GM20000 (cell line): ENCODE measurements at regions not wholly inside any gene's neighbourhood (a gene's known extent, or its start where the extent isn't known, plus 50 kb on each side); places are given as distances from the start of the nearest gene placed in this dataset.

Source experiments
- DNase-seq: peaks from one replicate; pipeline ENCODE4 v3.0.0; 2012; ENCODE audit warnings: low spot score
- CTCF ChIP-seq: IDR thresholded peaks from 2 replicates; pipeline ENCODE4 v1.5.1; 2012; ENCODE audit warnings: mild to moderate bottlenecking, control low read depth; ENCODE audit errors: extremely low read depth, missing control alignments

- TF ChIP-seq CTCF, result no peak
- DNase-seq, result no peak
These were observed 129.9 kb upstream of the TAC1 start for GRCh38 chr7:97601931-97602457.

DNA sequence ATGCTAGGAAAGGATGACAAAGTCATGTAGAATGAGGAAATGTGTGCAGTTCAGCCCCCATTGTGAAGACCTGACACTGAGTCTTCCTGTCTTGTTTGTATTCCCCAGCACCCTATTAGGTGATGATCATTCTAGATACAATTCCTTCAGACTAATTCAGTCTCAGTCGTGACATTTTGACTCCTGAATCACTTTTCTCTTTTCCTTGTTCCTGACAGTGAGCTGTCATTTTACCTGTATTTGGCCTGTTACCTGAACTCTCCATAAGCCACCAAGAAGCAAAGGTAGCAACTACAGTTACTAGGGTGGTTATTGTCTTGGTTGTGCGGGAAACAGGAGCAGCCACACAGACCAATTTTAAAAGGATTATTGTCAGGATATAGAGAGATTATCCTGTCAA is 111.4 kb upstream of the TAC1 start:
- TF ChIP-seq CTCF, result no peak
- DNase-seq, result no peak

DNA sequence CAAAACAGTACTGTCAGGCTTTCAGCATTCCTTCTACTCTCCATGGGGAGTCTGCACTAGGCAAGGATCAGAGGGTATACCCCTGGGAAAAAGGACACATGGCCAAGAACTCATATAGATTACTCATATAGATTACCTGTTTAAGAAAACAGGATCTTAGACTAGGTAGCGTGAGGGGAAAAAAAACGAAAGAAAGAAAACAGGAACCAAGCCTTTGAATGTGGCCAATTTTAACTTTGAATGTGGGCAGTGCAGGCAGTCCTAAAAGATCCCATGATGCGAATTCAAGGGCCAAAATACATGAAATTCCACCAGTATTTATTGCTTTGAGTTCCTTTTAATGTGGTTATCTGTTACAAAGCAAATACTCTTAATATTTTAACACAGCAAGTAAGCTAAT is 108.6 kb upstream of the TAC1 start:
- TF ChIP-seq CTCF, result no peak
- DNase-seq, result peak; percentile 20

DNA sequence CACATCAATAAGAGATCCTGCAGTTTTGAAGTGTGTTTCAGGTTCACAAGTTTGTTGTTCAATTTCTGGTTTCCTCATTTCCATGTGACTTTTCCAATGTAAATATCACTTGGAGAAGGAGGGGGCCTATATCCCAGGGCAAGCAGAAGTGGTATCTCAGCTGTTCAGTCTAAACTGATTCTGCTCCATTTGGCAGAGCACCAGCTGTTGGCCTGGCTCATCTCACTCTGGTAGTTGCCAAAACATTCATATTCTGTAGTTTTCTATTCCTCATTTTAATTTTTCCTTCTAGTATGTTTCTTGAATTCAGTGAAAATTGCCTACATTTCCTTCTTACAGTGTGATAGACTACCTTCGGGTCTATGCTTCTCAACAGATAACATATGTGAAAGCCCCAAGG is 101.8 kb upstream of the TAC1 start:
- no peak for TF ChIP-seq CTCF
- DNase-seq, result no peak

- no peak for TF ChIP-seq CTCF
- no peak for DNase-seq
These were observed 96.3 kb upstream of the TAC1 start for GRCh38 chr7:97635622-97636021.

GRCh38 chr7:97639036-97639435 is 92.8 kb upstream of the TAC1 start:
- DNase-seq, result no peak
- TF ChIP-seq CTCF, result no peak

DNA sequence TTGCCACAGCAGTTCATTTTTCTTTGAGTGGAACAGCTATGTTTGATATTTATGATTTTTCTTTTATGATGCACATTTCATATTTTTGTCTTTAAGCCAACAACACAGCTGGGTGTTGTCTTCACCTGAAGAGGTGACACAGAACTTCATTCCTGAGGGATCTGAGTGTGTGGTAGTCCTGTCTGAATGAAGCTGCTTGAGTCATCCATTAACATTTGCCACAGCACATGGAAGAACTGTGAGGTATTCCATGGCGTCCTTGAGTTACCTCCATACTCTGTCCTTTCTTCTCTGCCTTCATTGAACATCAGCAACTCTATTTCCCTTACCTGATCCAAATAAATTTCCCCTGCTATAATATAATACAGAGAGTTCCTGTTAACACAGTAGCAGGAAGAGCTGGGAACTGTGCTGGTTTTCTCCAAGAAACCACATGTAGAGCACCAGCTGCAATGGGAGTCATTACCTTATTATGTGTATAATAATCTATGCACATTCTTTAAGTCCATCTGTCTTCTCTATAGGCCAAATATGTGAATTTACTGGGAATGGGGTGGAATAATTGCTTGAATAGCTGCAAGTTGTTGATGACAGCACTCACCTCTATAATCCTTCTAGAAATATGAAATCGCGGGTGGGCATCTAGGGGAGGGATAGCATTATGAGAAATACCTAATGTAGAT is 72.4 kb upstream of the TAC1 start:
- no peak for TF ChIP-seq CTCF
- DNase-seq, result no peak
